Adrenal gland (tissue), 5 donors: ENCODE measurements at regions not wholly inside any gene's neighbourhood (a gene's known extent, or its start where the extent isn't known, plus 50 kb on each side); places are given as distances from the start of the nearest gene placed in this dataset.

Experiments used
- POLR2A ChIP-seq, 2 donors: fragments of 450-650 bp; IDR thresholded peaks; one replicate each; pipeline ENCODE4 v1.6.1; 2017; ENCODE audit warnings: antibody characterized with exemption in 2 of 2, mild to moderate bottlenecking in 2 of 2, moderate library complexity in 1 of 2
- TF ChIP-seq, protein P1 (sequence below), 6 experiments: fragments of 450-650 bp in 4 of 6; fragments of 200-600 bp in 2 of 6; sonication (generic) in 1 of 6; IDR thresholded peaks; 1 replicate in 5 of 6; 2 replicates in 1 of 6; pipeline versions ENCODE4 v1.5.1 to v1.8.0; 2016 to 2021; ENCODE audit warnings: antibody characterized with exemption in 6 of 6, mild to moderate bottlenecking in 2 of 6, moderate library complexity in 1 of 6
- donor health status: DM: no; HTN: no; CAD: no.

DNA sequence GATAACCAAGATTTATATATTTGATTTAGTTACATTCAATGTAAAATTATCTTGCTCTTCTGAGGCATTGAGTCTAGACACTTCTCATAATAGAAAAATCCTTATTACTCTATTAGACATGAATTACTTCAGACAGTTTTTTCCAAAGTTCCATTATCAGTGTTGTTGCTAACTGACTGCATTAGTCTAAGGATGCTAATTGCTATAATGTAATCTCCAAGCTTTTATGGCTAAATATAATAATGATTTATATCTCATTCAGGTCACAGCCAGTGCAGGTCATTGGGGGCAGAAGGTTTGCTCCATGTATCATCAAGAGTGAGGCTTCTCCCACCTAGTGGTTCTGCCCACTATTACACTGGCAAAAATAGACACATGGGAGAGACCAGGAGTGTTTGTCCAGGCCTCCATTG is 377.2 kb upstream of the DDI1 start:
- TF ChIP-seq, protein P1, sequence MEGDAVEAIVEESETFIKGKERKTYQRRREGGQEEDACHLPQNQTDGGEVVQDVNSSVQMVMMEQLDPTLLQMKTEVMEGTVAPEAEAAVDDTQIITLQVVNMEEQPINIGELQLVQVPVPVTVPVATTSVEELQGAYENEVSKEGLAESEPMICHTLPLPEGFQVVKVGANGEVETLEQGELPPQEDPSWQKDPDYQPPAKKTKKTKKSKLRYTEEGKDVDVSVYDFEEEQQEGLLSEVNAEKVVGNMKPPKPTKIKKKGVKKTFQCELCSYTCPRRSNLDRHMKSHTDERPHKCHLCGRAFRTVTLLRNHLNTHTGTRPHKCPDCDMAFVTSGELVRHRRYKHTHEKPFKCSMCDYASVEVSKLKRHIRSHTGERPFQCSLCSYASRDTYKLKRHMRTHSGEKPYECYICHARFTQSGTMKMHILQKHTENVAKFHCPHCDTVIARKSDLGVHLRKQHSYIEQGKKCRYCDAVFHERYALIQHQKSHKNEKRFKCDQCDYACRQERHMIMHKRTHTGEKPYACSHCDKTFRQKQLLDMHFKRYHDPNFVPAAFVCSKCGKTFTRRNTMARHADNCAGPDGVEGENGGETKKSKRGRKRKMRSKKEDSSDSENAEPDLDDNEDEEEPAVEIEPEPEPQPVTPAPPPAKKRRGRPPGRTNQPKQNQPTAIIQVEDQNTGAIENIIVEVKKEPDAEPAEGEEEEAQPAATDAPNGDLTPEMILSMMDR (IDR thresholded peaks at IDR 0.05), result no peak
- no peak for TF ChIP-seq POLR2A (IDR thresholded peaks at IDR 0.05)
